ENCODE measurements at regions not wholly inside any gene's neighbourhood (a gene's known extent, or its start where the extent isn't known, plus 50 kb on each side); places are given as distances from the start of the nearest gene placed in this dataset.

- Histone ChIP-seq H3K4me1 (no peaks in the 10 kb centered on the region), H3K4me3 (no peak overlapping the region), H3K9me3 (peaks cover 3% of the 10 kb centered on the region), H3K36me3 (no peaks in the 10 kb centered on the region), H3K27ac (no peak overlapping the region), H3K27me3 (no peaks in the 10 kb centered on the region)
- no peak for TF ChIP-seq CTCF (IDR thresholded peaks at IDR 0.05)
- intact Hi-C loops (cut with DNase I) = no loop called here
- ATAC-seq (no peak), DNase-seq (no peak)
Measured at GRCh38 chr2:128702616-128703015, 383.9 kb upstream of the HS6ST1 start.

GRCh38 chr2:128708106-128708816, 389.6 kb upstream of the HS6ST1 start:
- Histone ChIP-seq H3K27ac (no peak overlapping the region), H3K4me1 (no peaks in the 10 kb centered on the region), H3K9me3 (peaks cover 11% of the 10 kb centered on the region), H3K4me3 (no peak overlapping the region), H3K27me3 (no peaks in the 10 kb centered on the region), H3K36me3 (no peaks in the 10 kb centered on the region)
- ATAC-seq (no peak), DNase-seq (no peak)
- TF ChIP-seq CTCF (IDR thresholded peaks at IDR 0.05) = no peak
- intact Hi-C loops (cut with DNase I) = no loop called here

DNA sequence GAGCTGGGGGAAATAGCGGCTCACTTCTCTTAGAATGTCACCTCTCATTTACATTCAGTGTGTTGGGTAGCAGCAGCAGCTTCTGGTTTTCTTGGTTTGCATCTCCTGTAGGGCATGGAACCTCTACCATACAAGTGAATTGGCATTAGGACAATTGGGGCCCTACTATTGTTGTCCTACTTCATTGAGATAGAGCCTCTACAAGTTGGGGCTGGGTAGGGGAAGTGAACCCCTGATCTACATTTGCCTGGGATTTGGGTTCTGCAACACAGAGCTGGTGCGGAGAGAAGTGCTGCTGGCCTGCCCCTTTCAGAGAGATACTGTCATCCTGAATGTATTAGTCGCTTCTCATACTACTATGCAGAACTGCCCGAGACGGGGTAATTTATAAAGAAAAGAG, 391.6 kb upstream of the HS6ST1 start:
- DNase-seq (no peak), ATAC-seq (no peak)
- TF ChIP-seq CTCF (IDR thresholded peaks at IDR 0.05) = no peak
- H3K36me3 ChIP-seq = no peaks in the 10 kb centered on the region
- no peak overlapping the region for H3K4me3 ChIP-seq
- no peaks in the 10 kb centered on the region for H3K4me1 ChIP-seq
- intact Hi-C loops (cut with DNase I) = no loop called here
- no peak overlapping the region for H3K27ac ChIP-seq
- peaks cover 11% of the 10 kb centered on the region for H3K9me3 ChIP-seq
- no peaks in the 10 kb centered on the region for H3K27me3 ChIP-seq

DNA sequence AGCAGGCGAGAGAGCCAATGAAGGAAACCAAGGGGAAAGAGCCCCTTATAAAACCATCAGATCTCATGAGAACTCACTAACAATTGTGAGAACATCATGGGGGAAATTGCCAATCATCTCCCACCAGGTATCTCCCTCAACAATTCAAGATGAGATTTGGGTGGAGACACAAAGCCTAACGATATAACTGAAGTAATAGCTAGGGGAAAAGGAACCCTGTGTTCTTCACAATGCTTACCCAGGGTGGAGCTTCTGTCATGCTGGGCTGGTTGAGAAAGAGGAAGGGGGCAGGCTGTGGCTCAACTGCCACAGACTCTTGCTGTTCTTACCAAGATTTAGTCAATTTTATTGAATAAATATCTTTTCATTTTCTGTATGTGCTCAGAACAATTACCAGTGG, 392.1 kb upstream of the HS6ST1 start:
- Histone ChIP-seq H3K4me1 (no peaks in the 10 kb centered on the region), H3K36me3 (no peaks in the 10 kb centered on the region), H3K27ac (no peak overlapping the region), H3K4me3 (no peak overlapping the region), H3K27me3 (no peaks in the 10 kb centered on the region), H3K9me3 (peaks cover 11% of the 10 kb centered on the region)
- ATAC-seq (peak; percentile 78), DNase-seq (no peak)
- no peak for TF ChIP-seq CTCF (IDR thresholded peaks at IDR 0.05)
- intact Hi-C loops (cut with DNase I) = no loop called here

- H3K36me3 ChIP-seq = no peaks in the 10 kb centered on the region
- no peaks in the 10 kb centered on the region for H3K4me1 ChIP-seq
- no peak for TF ChIP-seq CTCF (IDR thresholded peaks at IDR 0.05)
- H3K9me3 ChIP-seq = no peaks in the 10 kb centered on the region
- ATAC-seq = peak; percentile 78
- H3K4me3 ChIP-seq = no peak overlapping the region
- H3K27ac ChIP-seq = no peak overlapping the region
- intact Hi-C loops (cut with DNase I) = no loop called here
- no peaks in the 10 kb centered on the region for H3K27me3 ChIP-seq
- no peak for DNase-seq
Measured at GRCh38 chr2:128714285-128714684, 395.6 kb upstream of the HS6ST1 start.

DNA sequence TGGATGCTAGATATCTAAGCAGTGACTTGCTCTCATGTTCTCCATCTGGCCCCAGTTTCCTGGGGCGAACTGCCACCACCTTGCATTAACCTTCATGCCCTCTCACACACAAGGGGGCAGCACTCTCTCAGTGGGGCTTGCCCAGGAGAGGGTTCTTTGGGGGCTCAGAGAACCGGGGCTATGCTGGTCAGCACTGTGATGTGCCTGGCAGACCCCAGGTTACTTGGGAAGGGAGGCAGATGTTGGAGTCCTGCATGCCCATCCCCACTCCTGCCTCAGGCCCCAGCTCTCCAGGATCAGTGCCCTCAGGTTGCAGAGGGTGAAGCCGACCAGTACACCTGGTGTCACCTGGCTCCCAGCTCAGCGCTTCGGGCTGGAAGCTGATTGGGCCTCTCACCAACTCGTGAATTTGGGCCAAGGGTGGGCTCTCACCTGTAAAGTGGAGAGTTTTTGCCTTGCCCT, 396.2 kb upstream of the HS6ST1 start:
- DNase-seq (no peak), ATAC-seq (no peak)
- intact Hi-C loops (cut with DNase I) = no loop called here
- no peaks in the 10 kb centered on the region for H3K4me1 ChIP-seq
- H3K36me3 ChIP-seq = no peaks in the 10 kb centered on the region
- no peak overlapping the region for H3K27ac ChIP-seq
- no peak overlapping the region for H3K4me3 ChIP-seq
- H3K9me3 ChIP-seq = no peaks in the 10 kb centered on the region
- no peak for TF ChIP-seq CTCF (IDR thresholded peaks at IDR 0.05)
- H3K27me3 ChIP-seq = no peaks in the 10 kb centered on the region
